CD4-positive, alpha-beta T cell treated with Interleukin-6 at 100 ng/mL for 8 hours (primary cell): ENCODE measurements at regions not wholly inside any gene's neighbourhood (a gene's known extent, or its start where the extent isn't known, plus 50 kb on each side); places are given as distances from the start of the nearest gene placed in this dataset.

Experiments used
- DNase-seq: peaks from one replicate; pipeline ENCODE4 v3.0.0-alpha.2; 2020; ENCODE audit warnings: mixed read lengths, low spot score

DNA sequence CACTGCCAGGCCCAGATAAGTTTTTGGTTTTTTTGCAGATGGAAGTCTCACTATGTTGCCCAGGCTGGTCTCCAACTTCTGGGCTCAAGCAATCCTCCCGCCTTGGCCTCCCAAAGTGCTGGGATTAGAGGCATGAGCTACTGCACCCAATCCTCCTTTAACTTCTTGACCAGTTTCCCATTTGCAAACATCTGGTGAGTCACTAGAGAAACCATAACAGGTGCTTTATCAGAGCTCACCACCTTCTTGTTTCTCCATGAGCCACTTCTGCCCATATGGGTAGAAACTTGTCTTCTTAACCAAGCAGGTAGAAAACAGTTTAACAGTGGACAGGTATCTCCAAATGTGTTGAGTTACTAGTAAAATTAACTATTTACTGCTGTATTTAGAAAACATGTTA lies 128.4 kb upstream of the AP1S2 start:
- DNase-seq: no peak

DNA sequence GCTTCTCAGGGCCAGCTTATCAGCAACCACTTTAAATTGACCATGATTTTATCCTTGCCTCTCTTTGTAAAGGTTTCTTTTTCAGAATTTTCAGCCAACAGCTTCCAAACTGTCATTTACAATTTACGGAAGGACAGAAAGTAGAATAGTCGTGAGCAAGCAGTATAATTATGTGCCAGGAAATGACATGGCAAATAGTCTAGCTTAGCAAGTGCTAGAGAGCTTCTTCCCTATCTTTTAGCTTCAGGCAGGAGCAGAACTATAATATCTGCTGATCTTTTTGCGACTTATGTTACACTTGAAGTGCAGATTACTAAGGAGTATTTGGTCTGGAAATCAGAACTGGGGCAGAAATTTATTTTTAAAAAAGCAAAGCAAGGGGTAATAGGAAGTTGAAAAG lies 123.0 kb upstream of the AP1S2 start:
- DNase-seq: no peak

DNA sequence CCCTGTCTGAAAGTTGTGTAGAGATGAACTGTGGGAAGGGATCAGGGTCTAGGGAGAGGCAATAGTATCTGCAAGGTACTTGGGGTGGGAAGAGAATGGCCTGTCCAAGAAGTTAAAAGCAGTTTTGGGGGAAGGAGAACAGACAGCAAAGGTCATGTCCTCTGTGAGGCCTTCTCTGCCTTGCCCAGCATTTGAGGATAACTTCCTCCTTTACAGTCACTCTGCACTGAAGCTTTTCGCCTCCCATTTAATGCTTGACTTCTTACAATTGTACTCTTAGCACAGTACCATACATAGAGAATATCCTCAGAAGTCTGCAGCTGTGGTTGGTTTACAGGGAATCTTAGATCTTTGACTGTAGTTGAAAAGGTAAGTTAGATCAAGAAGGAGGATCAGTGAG lies 121.8 kb upstream of the AP1S2 start:
- no peak for DNase-seq

DNA sequence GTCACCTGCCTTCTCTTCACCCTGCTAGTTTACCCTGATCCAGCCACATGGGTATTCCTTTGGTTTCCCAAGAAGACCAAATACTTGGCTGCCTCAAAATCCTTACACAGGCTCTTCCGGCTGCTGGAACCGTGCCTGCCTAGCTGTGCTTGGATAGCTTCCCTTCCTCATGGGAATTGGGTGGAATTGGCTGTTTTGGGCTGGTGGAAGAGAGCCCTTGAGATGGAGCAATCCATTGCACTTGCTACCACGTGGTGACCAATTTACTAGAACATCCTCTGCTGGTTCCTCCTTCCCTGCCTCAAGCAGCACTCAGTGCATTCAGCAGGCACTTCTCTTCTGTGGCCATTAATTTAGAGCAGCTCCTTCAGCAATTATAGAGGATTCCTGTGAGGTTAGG lies 119.3 kb upstream of the AP1S2 start:
- no peak for DNase-seq

DNA sequence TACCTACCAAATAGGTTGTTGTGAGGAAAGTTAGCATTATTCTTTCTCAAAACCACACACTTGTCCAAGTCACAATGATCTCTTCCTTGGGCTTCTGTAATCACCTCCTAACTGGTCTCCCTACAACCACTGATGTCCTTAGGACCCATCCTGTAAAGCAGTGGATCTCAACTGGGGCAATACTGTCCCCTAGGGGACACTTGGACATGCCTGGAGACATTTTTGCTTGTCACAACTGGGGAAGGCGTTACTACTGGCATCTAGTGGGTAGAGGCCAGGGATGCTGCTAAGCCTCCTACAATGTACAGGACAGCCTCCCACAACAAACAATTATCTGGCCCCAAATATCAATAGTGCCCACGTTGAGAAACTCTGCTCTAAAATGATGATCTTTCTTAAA lies 118.7 kb upstream of the AP1S2 start:
- DNase-seq: peak; percentile 7

- DNase-seq: no peak
Observed at GRCh38 chrX:15971696-15972095, 117.1 kb upstream of the AP1S2 start.

DNA sequence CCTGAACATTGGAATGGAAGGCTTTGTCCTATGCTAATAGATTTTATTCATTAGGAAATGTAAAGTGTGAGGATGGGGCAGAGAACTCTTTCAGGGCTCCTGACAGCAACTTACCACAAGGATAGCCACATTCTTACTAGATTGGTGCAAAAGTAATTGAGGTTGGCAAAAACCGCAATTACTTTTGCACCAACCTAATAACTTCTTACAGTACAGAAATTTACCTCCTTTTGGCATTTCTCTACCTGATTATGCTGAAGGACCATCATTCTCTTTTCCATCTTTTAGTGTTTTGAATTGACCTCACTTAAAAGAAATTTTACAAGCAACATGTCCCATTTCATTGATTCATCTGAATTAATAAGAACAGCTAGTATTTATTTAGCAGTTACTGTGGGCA lies 109.2 kb upstream of the AP1S2 start:
- DNase-seq: no peak

GRCh38 chrX:15960237-15960636 lies 105.6 kb upstream of the AP1S2 start:
- DNase-seq: no peak

GRCh38 chrX:15956681-15957080 lies 102.1 kb upstream of the AP1S2 start:
- DNase-seq: no peak

GRCh38 chrX:15953801-15954200 lies 99.2 kb upstream of the AP1S2 start:
- no peak for DNase-seq

- DNase-seq: no peak
Observed at GRCh38 chrX:15952212-15952611, 97.6 kb upstream of the AP1S2 start.

DNA sequence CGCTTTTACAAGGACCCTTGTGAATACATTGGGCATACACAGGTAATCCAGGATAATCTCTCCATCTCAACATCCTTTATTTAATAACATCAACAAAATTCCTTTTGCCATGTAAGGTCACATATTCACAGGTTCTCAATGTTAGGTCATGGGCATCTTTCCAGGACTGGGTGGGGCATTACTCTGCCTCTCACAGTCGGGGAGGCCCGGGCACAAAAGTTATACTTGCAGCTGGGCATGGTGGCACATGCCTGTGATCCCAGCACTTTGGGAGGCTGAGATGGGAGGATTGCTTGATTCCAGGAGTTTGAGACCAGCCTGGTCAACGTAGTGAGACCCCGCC lies 93.7 kb upstream of the AP1S2 start:
- DNase-seq: no peak

GRCh38 chrX:15947648-15948317 lies 93.2 kb upstream of the AP1S2 start:
- no peak for DNase-seq

GRCh38 chrX:15946783-15947580 lies 92.4 kb upstream of the AP1S2 start:
- DNase-seq: no peak

DNA sequence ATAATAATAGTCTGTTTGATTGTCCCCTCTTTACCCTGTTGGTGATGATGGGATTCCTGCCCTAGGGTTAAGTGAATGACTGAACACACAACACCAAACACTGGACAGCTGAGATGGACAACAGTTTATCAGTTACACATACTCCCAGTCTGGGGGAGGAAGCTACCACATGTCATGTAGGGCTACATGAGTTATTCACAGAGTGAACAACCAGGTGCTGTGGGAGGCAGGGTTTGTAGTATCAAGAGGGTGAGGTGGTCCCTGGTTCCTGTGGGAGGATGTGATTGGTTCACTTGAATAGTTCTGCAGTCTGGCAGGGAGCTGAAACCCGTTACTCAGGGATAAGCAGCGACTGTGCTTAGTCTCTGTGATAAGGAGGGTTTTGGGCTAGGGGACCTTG lies 88.8 kb upstream of the AP1S2 start:
- DNase-seq: no peak

DNA sequence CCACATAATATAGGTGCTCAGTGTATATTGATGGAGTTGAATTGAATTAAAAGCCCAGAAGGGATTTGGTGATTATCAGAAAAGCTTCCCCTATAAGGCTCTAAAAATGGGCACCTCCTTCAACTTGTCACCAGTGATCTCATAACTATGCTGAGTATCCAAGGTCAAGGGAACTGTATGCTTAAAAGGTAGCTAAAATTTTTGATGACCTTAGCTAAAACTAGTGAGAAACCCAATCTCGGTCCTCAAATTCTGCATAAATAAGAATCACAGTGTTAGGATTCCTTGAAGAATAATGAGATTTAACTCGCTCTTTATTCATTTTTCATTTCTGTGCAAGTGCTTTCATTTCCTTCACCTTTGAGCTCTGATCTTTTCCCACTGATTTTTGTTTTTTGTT lies 87.7 kb upstream of the AP1S2 start:
- DNase-seq: no peak

DNA sequence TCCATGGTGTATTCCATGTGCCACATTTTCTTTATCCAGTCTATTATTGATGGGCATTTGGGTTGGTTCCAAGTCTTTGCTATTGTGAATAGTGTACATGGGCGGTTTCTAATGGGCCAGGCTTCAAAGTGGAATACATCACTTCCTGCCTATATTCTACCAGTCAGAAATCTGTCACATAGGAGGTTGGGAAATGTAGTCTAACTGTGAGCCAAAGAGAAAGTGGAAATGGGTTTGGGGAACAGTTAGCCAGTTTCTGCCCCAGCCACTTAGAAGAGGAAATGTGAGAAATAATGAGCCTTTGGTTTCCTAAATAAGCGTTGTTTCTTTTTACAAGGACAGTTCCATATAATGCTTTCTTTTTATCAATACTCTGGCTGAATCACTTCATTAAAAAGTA lies 85.1 kb upstream of the AP1S2 start:
- no peak for DNase-seq

DNA sequence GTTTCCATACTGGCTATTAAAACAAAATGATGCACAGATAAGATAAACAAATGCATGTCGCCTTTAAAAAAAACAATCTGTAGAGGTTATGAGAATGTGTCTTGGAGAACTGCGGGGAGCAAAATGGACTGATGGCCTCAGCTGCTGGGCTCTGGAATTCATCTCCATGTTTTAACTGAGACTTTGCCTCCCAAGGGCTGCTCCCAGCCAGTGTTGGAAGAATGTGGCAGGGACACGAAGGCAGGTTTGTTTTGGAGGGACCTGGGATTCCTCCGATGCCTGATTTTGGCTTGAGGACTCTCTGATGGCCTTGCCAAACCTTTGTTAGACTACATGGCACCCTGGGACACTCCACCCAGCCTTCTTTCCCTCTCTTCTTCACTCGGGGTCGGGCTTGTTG lies 83.5 kb upstream of the AP1S2 start:
- no peak for DNase-seq

DNA sequence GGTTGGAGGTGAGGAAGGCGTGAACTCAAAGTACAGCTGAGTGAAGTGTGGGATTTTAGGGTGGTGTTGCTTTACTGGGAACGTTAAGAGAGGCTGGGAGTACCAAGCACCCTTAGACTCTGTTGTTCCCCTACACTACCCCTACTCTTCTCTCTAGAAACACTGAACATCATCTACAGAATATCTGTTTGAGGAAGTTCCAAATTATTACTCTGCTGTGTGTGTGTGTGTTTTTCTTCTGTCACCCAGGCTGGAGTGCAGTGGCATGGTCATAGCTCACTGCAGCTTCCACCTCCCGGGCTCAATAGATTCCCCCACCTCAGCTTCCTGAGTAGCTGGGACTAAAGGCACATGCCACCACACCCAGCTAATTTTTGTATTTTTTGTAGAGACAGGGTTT lies 76.7 kb upstream of the AP1S2 start:
- DNase-seq: no peak

GRCh38 chrX:15930585-15930984 lies 76.0 kb upstream of the AP1S2 start:
- DNase-seq: no peak

GRCh38 chrX:15929194-15929593 lies 74.6 kb upstream of the AP1S2 start:
- no peak for DNase-seq

GRCh38 chrX:15926622-15927021 lies 72.0 kb upstream of the AP1S2 start:
- DNase-seq: no peak

GRCh38 chrX:15918003-15918402 lies 63.4 kb upstream of the AP1S2 start:
- no peak for DNase-seq

DNA sequence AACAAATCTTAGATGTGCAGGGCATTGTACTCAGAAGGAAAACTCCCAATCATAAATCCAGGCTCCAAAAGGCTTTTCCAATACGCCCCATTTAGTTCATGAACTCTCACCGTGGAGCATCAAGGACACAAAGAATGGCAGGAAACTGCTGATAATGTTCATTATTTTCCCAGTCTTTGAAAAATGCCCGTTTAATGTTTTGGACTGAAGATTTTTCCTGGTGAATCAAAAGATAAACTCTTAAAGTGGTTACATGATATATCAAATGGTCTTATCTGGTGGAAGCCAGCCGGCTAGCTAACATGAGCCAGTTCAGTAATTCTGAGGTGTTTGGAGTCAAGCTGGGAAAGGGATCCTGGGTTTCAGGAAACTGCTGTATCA lies 62.1 kb upstream of the AP1S2 start:
- no peak for DNase-seq
